NB4 (cell line): ENCODE measurements at regions not wholly inside any gene's neighbourhood (a gene's known extent, or its start where the extent isn't known, plus 50 kb on each side); places are given as distances from the start of the nearest gene placed in this dataset.

ENCODE experiments used
- DNase-seq: peaks from one replicate; pipeline ENCODE4 v3.0.0; 2010; ENCODE audit warnings: low read depth
- H3K4me3 ChIP-seq: one replicate; pipeline ENCODE4 v1.5.1; 2011; ENCODE audit warnings: mild to moderate bottlenecking, low read depth, low read length, moderate library complexity
- CTCF ChIP-seq: IDR thresholded peaks from one replicate; pipeline ENCODE4 v1.5.1; 2012; ENCODE audit warnings: low read depth, low read length
- MAX ChIP-seq: IDR thresholded peaks from 2 replicates; pipeline ENCODE4 v1.6.1; 2011; ENCODE audit warnings: low read depth, low read length
- MYC ChIP-seq: IDR thresholded peaks from 2 replicates; pipeline ENCODE4 v1.6.1; 2011; ENCODE audit warnings: low read depth, low read length
- POLR2A ChIP-seq: IDR thresholded peaks from 2 replicates; pipeline ENCODE4 v1.6.1; 2011; ENCODE audit warnings: mild to moderate bottlenecking; ENCODE audit not compliant: insufficient read length; ENCODE audit errors: extremely low read depth

GRCh38 chrX:16464369-16464768 is 185.6 kb upstream of the S100G start:
- DNase-seq, result no peak
- no peak for TF ChIP-seq MYC
- TF ChIP-seq CTCF, result no peak
- TF ChIP-seq MAX, result no peak
- no peak for TF ChIP-seq POLR2A
- H3K4me3 ChIP-seq, result no peak overlapping the region

- TF ChIP-seq MYC (no peak), POLR2A (no peak), CTCF (no peak), MAX (no peak)
- no peak overlapping the region for H3K4me3 ChIP-seq
- no peak for DNase-seq
These were observed 184.7 kb upstream of the S100G start for GRCh38 chrX:16465081-16465876.

GRCh38 chrX:16466640-16467432 is 183.1 kb upstream of the S100G start:
- no peak for TF ChIP-seq MAX
- no peak for TF ChIP-seq MYC
- no peak for TF ChIP-seq POLR2A
- TF ChIP-seq CTCF, result no peak
- DNase-seq, result no peak
- no peak overlapping the region for H3K4me3 ChIP-seq

GRCh38 chrX:16469870-16470269 is 180.1 kb upstream of the S100G start:
- peak; percentile 10 for DNase-seq
- TF ChIP-seq MYC (no peak), MAX (no peak), CTCF (peak; percentile 16), POLR2A (no peak)
- H3K4me3 ChIP-seq, result no peak overlapping the region

GRCh38 chrX:16472345-16472744 is 177.6 kb upstream of the S100G start:
- no peak overlapping the region for H3K4me3 ChIP-seq
- DNase-seq, result no peak
- TF ChIP-seq CTCF (no peak), MAX (no peak), POLR2A (no peak), MYC (no peak)
